ENCODE measurements at regions not wholly inside any gene's neighbourhood (a gene's known extent, or its start where the extent isn't known, plus 50 kb on each side); places are given as distances from the start of the nearest gene placed in this dataset.

DNA sequence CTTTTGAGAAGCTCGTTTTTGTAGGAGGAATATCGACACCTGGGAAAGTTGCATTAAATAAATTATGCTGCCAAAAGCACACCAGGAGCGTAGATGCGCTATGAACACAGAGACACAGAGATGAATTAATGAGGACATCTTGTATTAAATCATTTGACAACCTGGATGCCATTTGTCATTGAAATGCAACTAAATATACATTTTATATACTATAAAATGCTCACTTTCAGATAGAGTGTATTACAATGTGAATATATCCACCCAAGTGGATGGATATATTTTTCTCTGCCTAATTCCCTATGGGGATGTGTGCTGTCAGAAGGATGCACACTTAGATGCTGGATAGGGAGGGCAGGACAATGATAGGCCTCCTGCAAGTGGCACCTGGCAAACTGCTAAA, 426.2 kb downstream of the RIT2 start:
- TF ChIP-seq, protein P1, sequence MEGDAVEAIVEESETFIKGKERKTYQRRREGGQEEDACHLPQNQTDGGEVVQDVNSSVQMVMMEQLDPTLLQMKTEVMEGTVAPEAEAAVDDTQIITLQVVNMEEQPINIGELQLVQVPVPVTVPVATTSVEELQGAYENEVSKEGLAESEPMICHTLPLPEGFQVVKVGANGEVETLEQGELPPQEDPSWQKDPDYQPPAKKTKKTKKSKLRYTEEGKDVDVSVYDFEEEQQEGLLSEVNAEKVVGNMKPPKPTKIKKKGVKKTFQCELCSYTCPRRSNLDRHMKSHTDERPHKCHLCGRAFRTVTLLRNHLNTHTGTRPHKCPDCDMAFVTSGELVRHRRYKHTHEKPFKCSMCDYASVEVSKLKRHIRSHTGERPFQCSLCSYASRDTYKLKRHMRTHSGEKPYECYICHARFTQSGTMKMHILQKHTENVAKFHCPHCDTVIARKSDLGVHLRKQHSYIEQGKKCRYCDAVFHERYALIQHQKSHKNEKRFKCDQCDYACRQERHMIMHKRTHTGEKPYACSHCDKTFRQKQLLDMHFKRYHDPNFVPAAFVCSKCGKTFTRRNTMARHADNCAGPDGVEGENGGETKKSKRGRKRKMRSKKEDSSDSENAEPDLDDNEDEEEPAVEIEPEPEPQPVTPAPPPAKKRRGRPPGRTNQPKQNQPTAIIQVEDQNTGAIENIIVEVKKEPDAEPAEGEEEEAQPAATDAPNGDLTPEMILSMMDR (IDR thresholded peaks at IDR 0.05) = no peak
- TF ChIP-seq POLR2A (IDR thresholded peaks at IDR 0.05) = no peak

Data from heart left ventricle (tissue), 13 donors.